Activated CD8-positive, alpha-beta memory T cell treated with anti-CD3 and anti-CD28 coated beads for 24 hours (primary cell): ENCODE measurements at regions not wholly inside any gene's neighbourhood (a gene's known extent, or its start where the extent isn't known, plus 50 kb on each side); places are given as distances from the start of the nearest gene placed in this dataset.
"Not testable (repeated sequence)": the region's sequence is repeated elsewhere in the genome, so short reads cannot be mapped to it uniquely, and the experiment has no call there.

Source experiments
- DNase-seq: peaks from one replicate; pipeline ENCODE4 v3.0.0-alpha.2; 2020

- DNase-seq = no peak
Measured at GRCh38 chr2:154963511-154963910, 265.0 kb downstream of the KCNJ3 start.

- no peak for DNase-seq
Measured at GRCh38 chr2:154961676-154962075, 263.2 kb downstream of the KCNJ3 start.

- DNase-seq = no peak
Measured at GRCh38 chr2:154960802-154961583, 262.5 kb downstream of the KCNJ3 start.

GRCh38 chr2:154952346-154952980, 254.0 kb downstream of the KCNJ3 start:
- DNase-seq = no peak

- DNase-seq = not testable (repeated sequence)
Measured at GRCh38 chr2:154947416-154947815, 248.9 kb downstream of the KCNJ3 start.

GRCh38 chr2:154945984-154946383, 247.5 kb downstream of the KCNJ3 start:
- no peak for DNase-seq

GRCh38 chr2:154941379-154941778, 242.9 kb downstream of the KCNJ3 start:
- no peak for DNase-seq

- DNase-seq = no peak
Measured at GRCh38 chr2:154934213-154934612, 235.7 kb downstream of the KCNJ3 start.

GRCh38 chr2:154924531-154924930, 226.0 kb downstream of the KCNJ3 start:
- no peak for DNase-seq

GRCh38 chr2:154914561-154914960, 216.1 kb downstream of the KCNJ3 start:
- DNase-seq = no peak

GRCh38 chr2:154912215-154912614, 213.7 kb downstream of the KCNJ3 start:
- DNase-seq = no peak

- DNase-seq = no peak
Measured at GRCh38 chr2:154911729-154912128, 213.2 kb downstream of the KCNJ3 start.

GRCh38 chr2:154910701-154911100, 212.2 kb downstream of the KCNJ3 start:
- no peak for DNase-seq

- no peak for DNase-seq
Measured at GRCh38 chr2:154908327-154908726, 209.8 kb downstream of the KCNJ3 start.
